ENCODE measurements at regions not wholly inside any gene's neighbourhood (a gene's known extent, or its start where the extent isn't known, plus 50 kb on each side); places are given as distances from the start of the nearest gene placed in this dataset.
"Not testable (repeated sequence)": the region's sequence is repeated elsewhere in the genome, so short reads cannot be mapped to it uniquely, and the experiment has no call there.

- not testable (repeated sequence) for TF ChIP-seq CTCF, POLR2A (IDR thresholded peaks at IDR 0.05)
These were observed 215.4 kb upstream of the DMRT1 start for GRCh38 chr9:626114-626513.
